ENCODE measurements at regions not wholly inside any gene's neighbourhood (a gene's known extent, or its start where the extent isn't known, plus 50 kb on each side); places are given as distances from the start of the nearest gene placed in this dataset.
A peak's percentile ranks its signal among the peaks of the same experiment; 100 is the strongest.

- TF ChIP-seq, protein P1, sequence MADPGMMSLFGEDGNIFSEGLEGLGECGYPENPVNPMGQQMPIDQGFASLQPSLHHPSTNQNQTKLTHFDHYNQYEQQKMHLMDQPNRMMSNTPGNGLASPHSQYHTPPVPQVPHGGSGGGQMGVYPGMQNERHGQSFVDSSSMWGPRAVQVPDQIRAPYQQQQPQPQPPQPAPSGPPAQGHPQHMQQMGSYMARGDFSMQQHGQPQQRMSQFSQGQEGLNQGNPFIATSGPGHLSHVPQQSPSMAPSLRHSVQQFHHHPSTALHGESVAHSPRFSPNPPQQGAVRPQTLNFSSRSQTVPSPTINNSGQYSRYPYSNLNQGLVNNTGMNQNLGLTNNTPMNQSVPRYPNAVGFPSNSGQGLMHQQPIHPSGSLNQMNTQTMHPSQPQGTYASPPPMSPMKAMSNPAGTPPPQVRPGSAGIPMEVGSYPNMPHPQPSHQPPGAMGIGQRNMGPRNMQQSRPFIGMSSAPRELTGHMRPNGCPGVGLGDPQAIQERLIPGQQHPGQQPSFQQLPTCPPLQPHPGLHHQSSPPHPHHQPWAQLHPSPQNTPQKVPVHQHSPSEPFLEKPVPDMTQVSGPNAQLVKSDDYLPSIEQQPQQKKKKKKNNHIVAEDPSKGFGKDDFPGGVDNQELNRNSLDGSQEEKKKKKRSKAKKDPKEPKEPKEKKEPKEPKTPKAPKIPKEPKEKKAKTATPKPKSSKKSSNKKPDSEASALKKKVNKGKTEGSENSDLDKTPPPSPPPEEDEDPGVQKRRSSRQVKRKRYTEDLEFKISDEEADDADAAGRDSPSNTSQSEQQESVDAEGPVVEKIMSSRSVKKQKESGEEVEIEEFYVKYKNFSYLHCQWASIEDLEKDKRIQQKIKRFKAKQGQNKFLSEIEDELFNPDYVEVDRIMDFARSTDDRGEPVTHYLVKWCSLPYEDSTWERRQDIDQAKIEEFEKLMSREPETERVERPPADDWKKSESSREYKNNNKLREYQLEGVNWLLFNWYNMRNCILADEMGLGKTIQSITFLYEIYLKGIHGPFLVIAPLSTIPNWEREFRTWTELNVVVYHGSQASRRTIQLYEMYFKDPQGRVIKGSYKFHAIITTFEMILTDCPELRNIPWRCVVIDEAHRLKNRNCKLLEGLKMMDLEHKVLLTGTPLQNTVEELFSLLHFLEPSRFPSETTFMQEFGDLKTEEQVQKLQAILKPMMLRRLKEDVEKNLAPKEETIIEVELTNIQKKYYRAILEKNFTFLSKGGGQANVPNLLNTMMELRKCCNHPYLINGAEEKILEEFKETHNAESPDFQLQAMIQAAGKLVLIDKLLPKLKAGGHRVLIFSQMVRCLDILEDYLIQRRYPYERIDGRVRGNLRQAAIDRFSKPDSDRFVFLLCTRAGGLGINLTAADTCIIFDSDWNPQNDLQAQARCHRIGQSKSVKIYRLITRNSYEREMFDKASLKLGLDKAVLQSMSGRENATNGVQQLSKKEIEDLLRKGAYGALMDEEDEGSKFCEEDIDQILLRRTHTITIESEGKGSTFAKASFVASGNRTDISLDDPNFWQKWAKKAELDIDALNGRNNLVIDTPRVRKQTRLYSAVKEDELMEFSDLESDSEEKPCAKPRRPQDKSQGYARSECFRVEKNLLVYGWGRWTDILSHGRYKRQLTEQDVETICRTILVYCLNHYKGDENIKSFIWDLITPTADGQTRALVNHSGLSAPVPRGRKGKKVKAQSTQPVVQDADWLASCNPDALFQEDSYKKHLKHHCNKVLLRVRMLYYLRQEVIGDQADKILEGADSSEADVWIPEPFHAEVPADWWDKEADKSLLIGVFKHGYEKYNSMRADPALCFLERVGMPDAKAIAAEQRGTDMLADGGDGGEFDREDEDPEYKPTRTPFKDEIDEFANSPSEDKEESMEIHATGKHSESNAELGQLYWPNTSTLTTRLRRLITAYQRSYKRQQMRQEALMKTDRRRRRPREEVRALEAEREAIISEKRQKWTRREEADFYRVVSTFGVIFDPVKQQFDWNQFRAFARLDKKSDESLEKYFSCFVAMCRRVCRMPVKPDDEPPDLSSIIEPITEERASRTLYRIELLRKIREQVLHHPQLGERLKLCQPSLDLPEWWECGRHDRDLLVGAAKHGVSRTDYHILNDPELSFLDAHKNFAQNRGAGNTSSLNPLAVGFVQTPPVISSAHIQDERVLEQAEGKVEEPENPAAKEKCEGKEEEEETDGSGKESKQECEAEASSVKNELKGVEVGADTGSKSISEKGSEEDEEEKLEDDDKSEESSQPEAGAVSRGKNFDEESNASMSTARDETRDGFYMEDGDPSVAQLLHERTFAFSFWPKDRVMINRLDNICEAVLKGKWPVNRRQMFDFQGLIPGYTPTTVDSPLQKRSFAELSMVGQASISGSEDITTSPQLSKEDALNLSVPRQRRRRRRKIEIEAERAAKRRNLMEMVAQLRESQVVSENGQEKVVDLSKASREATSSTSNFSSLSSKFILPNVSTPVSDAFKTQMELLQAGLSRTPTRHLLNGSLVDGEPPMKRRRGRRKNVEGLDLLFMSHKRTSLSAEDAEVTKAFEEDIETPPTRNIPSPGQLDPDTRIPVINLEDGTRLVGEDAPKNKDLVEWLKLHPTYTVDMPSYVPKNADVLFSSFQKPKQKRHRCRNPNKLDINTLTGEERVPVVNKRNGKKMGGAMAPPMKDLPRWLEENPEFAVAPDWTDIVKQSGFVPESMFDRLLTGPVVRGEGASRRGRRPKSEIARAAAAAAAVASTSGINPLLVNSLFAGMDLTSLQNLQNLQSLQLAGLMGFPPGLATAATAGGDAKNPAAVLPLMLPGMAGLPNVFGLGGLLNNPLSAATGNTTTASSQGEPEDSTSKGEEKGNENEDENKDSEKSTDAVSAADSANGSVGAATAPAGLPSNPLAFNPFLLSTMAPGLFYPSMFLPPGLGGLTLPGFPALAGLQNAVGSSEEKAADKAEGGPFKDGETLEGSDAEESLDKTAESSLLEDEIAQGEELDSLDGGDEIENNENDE (IDR thresholded peaks at IDR 0.05; ENCODE audit: insufficient replicate concordance, low read length) = peak; percentile 24
- TF ChIP-seq TCF12 (IDR thresholded peaks at IDR 0.05; ENCODE audit: low read depth, low read length) = no peak
- TF ChIP-seq SP1 (IDR thresholded peaks at IDR 0.05; ENCODE audit: low read depth, low read length) = 0 out of 2 replicates have a peak, but pooled peaks have one; percentile 17
- no peak for TF ChIP-seq EGR1 (IDR thresholded peaks at IDR 0.05; ENCODE audit: borderline replicate concordance, low read depth, low read length)
- no peak for TF ChIP-seq CBX8 (IDR thresholded peaks at IDR 0.05; ENCODE audit: borderline replicate concordance, low read depth, low read length)
- no peak for TF ChIP-seq CHD2 (IDR thresholded peaks at IDR 0.05; ENCODE audit: low read length)
- TF ChIP-seq SIRT6 (IDR thresholded peaks at IDR 0.05; ENCODE audit: low read length) = no peak
- TF ChIP-seq GABPA (IDR thresholded peaks at IDR 0.05; ENCODE audit: borderline replicate concordance, insufficient read depth, low read length) = no peak
- peak; percentile 32 for TF ChIP-seq ASH2L (IDR thresholded peaks at IDR 0.05; ENCODE audit: low read length)
- TF ChIP-seq CTBP2 (IDR thresholded peaks at IDR 0.05; ENCODE audit: borderline replicate concordance, insufficient read depth, insufficient read length, low read length) = no peak
- no peak for TF ChIP-seq TAF7 (optimal IDR thresholded peaks at IDR 0.05; ENCODE audit: borderline replicate concordance, low read depth, low read length)
Measured at GRCh38 chr6:91654357-91654756, 1067.5 kb upstream of the MAP3K7 start (continued).

Data from H1 (cell line).